ENCODE measurements at regions not wholly inside any gene's neighbourhood (a gene's known extent, or its start where the extent isn't known, plus 50 kb on each side); places are given as distances from the start of the nearest gene placed in this dataset.
"Not testable (repeated sequence)": the region's sequence is repeated elsewhere in the genome, so short reads cannot be mapped to it uniquely, and the experiment has no call there.

GRCh38 chr19:33866696-33867095 is 70.0 kb downstream of the KCTD15 start:
- no peak for DNase-seq

- no peak for DNase-seq
These were observed 71.5 kb downstream of the KCTD15 start for GRCh38 chr19:33868076-33868735.

- peak; percentile 30 for DNase-seq
These were observed 72.2 kb downstream of the KCTD15 start for GRCh38 chr19:33868788-33869412.

GRCh38 chr19:33870298-33870932 is 73.7 kb downstream of the KCTD15 start:
- DNase-seq = not testable (repeated sequence)

- DNase-seq = no peak
These were observed 74.9 kb downstream of the KCTD15 start for GRCh38 chr19:33871605-33872004.

GRCh38 chr19:33872445-33873320 is 76.0 kb downstream of the KCTD15 start:
- DNase-seq = peak; percentile 52

GRCh38 chr19:33875071-33875470 is 78.4 kb downstream of the KCTD15 start:
- no peak for DNase-seq

GRCh38 chr19:33876192-33876591 is 79.5 kb downstream of the KCTD15 start:
- DNase-seq = no peak

- DNase-seq = no peak
These were observed 81.4 kb downstream of the KCTD15 start for GRCh38 chr19:33878030-33878544.

GRCh38 chr19:33878910-33879810 is 82.5 kb downstream of the KCTD15 start:
- no peak for DNase-seq

GRCh38 chr19:33879818-33880575 is 83.3 kb downstream of the KCTD15 start:
- no peak for DNase-seq

GRCh38 chr19:33883859-33884519 is 87.3 kb downstream of the KCTD15 start:
- no peak for DNase-seq

- DNase-seq = no peak
These were observed 88.6 kb downstream of the KCTD15 start for GRCh38 chr19:33885236-33885635.

GRCh38 chr19:33887891-33888290 is 91.2 kb downstream of the KCTD15 start:
- no peak for DNase-seq

GRCh38 chr19:33888665-33889064 is 92.0 kb downstream of the KCTD15 start:
- no peak for DNase-seq

GRCh38 chr19:33890569-33890968 is 93.9 kb downstream of the KCTD15 start:
- no peak for DNase-seq

- no peak for DNase-seq
These were observed 95.1 kb downstream of the KCTD15 start for GRCh38 chr19:33891773-33892172.

GRCh38 chr19:33894787-33895186 is 98.1 kb downstream of the KCTD15 start:
- DNase-seq = no peak

- DNase-seq = no peak
These were observed 98.7 kb downstream of the KCTD15 start for GRCh38 chr19:33895366-33895765.

- no peak for DNase-seq
These were observed 101.5 kb downstream of the KCTD15 start for GRCh38 chr19:33898062-33898677.
